OCI-LY7 (cell line): ENCODE measurements at regions not wholly inside any gene's neighbourhood (a gene's known extent, or its start where the extent isn't known, plus 50 kb on each side); places are given as distances from the start of the nearest gene placed in this dataset.

Experiments
- CTCF ChIP-seq: fragments of 200-600 bp; sonication (generic); conservative IDR thresholded peaks from 2 replicates; pipeline ENCODE4 v1.5.1; 2014; ENCODE audit warnings: mild to moderate bottlenecking, antibody characterized with exemption, low read length, moderate library complexity, mixed read lengths
- EZH2phosphoT487 ChIP-seq: fragments of 200-600 bp; sonication (generic); IDR thresholded peaks from 2 replicates; pipeline ENCODE4 v1.6.1; 2018; ENCODE audit warnings: low read depth, borderline replicate concordance, mild to moderate bottlenecking, mixed run types, antibody characterized with exemption, low read length, moderate library complexity, mixed read lengths

DNA sequence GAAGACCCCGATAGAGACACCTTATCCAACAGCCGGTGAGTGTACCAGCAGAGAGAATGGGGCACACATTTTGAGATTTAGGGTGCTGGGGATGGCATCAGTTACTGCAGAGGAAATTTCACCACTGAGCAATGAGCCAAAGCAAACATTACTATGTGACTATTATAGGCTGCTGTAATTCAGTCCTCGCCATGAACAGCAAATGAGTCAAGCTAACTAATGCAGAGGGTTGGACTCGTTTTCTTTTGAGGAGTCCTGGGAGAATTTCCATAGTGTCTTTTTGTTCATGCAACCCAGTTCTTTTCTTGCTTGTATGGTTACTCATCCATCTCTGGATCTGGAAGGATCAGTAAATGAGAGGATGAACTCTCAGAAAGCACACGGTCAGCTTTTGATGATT, 323.8 kb downstream of the PSAT1 start:
- TF ChIP-seq CTCF (no peak), EZH2phosphoT487 (no peak)
